ENCODE measurements at regions not wholly inside any gene's neighbourhood (a gene's known extent, or its start where the extent isn't known, plus 50 kb on each side); places are given as distances from the start of the nearest gene placed in this dataset.

GRCh38 chr5:13470975-13471374 is 473.5 kb downstream of the DNAH5 start:
- no peak for TF ChIP-seq CTCF (IDR thresholded peaks at IDR 0.05; ENCODE audit: low read depth, low read length)
- no peak for TF ChIP-seq POLR2A (IDR thresholded peaks at IDR 0.05; ENCODE audit: extremely low read depth, insufficient read length)
- no peak for TF ChIP-seq MAX (IDR thresholded peaks at IDR 0.05; ENCODE audit: low read depth, low read length)
- TF ChIP-seq MYC (IDR thresholded peaks at IDR 0.05; ENCODE audit: low read depth, low read length), result no peak
